AG09319 (cell line): ENCODE measurements at regions not wholly inside any gene's neighbourhood (a gene's known extent, or its start where the extent isn't known, plus 50 kb on each side); places are given as distances from the start of the nearest gene placed in this dataset.

ENCODE experiments used
- DNase-seq: peaks from one replicate; pipeline ENCODE4 v3.0.0-alpha.2; 2010; ENCODE audit warnings: low read depth; ENCODE audit errors: extremely low read depth
- CTCF ChIP-seq: IDR thresholded peaks from 2 replicates; pipeline ENCODE4 v1.5.1; 2011; ENCODE audit warnings: low read depth, mild to moderate bottlenecking, inconsistent platforms, low read length, moderate library complexity

- DNase-seq = no peak
- TF ChIP-seq CTCF = no peak
These were observed 178.4 kb downstream of the ARRDC4 start for GRCh38 chr15:98138910-98139309.

GRCh38 chr15:98139337-98139736, 178.8 kb downstream of the ARRDC4 start:
- no peak for TF ChIP-seq CTCF

GRCh38 chr15:98142572-98142971, 182.1 kb downstream of the ARRDC4 start:
- TF ChIP-seq CTCF = no peak
- no peak for DNase-seq

More at GRCh38 chr15:98139337-98139736, 178.8 kb downstream of the ARRDC4 start:
- DNase-seq = no peak

GRCh38 chr15:98143116-98143515, 182.6 kb downstream of the ARRDC4 start:
- DNase-seq = no peak
- no peak for TF ChIP-seq CTCF

- no peak for DNase-seq
- no peak for TF ChIP-seq CTCF
These were observed 183.9 kb downstream of the ARRDC4 start for GRCh38 chr15:98144388-98144787.

- no peak for DNase-seq
- no peak for TF ChIP-seq CTCF
These were observed 185.7 kb downstream of the ARRDC4 start for GRCh38 chr15:98146031-98146820.

GRCh38 chr15:98147415-98147814, 186.9 kb downstream of the ARRDC4 start:
- no peak for TF ChIP-seq CTCF
- no peak for DNase-seq
